ENCODE measurements at regions not wholly inside any gene's neighbourhood (a gene's known extent, or its start where the extent isn't known, plus 50 kb on each side); places are given as distances from the start of the nearest gene placed in this dataset.

- no peak for DNase-seq
Measured at GRCh38 chr16:55152875-55153390, 171.1 kb upstream of the IRX6 start.

GRCh38 chr16:55154262-55154661 lies 169.7 kb upstream of the IRX6 start:
- DNase-seq = no peak

GRCh38 chr16:55154956-55155355 lies 169.0 kb upstream of the IRX6 start:
- no peak for DNase-seq

- DNase-seq = no peak
Measured at GRCh38 chr16:55155815-55156214, 168.2 kb upstream of the IRX6 start.

- DNase-seq = no peak
Measured at GRCh38 chr16:55169780-55170179, 154.2 kb upstream of the IRX6 start.

GRCh38 chr16:55171241-55171640 lies 152.8 kb upstream of the IRX6 start:
- no peak for DNase-seq

GRCh38 chr16:55175389-55175788 lies 148.6 kb upstream of the IRX6 start:
- DNase-seq = no peak

GRCh38 chr16:55176901-55177300 lies 147.1 kb upstream of the IRX6 start:
- DNase-seq = no peak

GRCh38 chr16:55179411-55179810 lies 144.6 kb upstream of the IRX6 start:
- DNase-seq = no peak

- peak in 13 of 51 donors; percentile 0 to 12 (median 5) for DNase-seq
Measured at GRCh38 chr16:55179852-55180585, 144.0 kb upstream of the IRX6 start.

GRCh38 chr16:55184052-55184451 lies 140.0 kb upstream of the IRX6 start:
- no peak for DNase-seq

- DNase-seq = no peak
Measured at GRCh38 chr16:55184619-55185018, 139.4 kb upstream of the IRX6 start.

GRCh38 chr16:55189224-55189623 lies 134.8 kb upstream of the IRX6 start:
- DNase-seq = no peak

- DNase-seq = no peak
Measured at GRCh38 chr16:55189682-55190636, 134.0 kb upstream of the IRX6 start.

GRCh38 chr16:55192734-55193133 lies 131.3 kb upstream of the IRX6 start:
- DNase-seq = no peak

- DNase-seq = no peak
Measured at GRCh38 chr16:55203570-55203969, 120.4 kb upstream of the IRX6 start.

GRCh38 chr16:55204069-55204468 lies 119.9 kb upstream of the IRX6 start:
- DNase-seq = no peak

GRCh38 chr16:55204923-55205322 lies 119.1 kb upstream of the IRX6 start:
- no peak for DNase-seq

GRCh38 chr16:55207693-55208428 lies 116.1 kb upstream of the IRX6 start:
- peak in 4 of 51 donors; percentile 1 to 11 (median 5) for DNase-seq

GRCh38 chr16:55209626-55210025 lies 114.4 kb upstream of the IRX6 start:
- DNase-seq = no peak

- no peak for DNase-seq
Measured at GRCh38 chr16:55212791-55213190, 111.2 kb upstream of the IRX6 start.

GRCh38 chr16:55214412-55214811 lies 109.6 kb upstream of the IRX6 start:
- no peak for DNase-seq

All from hypothalamus (tissue), 51 donors.